Left hindlimb (tissue), 1 donor: ENCODE measurements at regions not wholly inside any gene's neighbourhood (a gene's known extent, or its start where the extent isn't known, plus 50 kb on each side); places are given as distances from the start of the nearest gene placed in this dataset.

Experiments
- DNase-seq: peaks from one replicate; pipeline ENCODE4 v3.0.0-alpha.2; 2018

- no peak for DNase-seq
These were observed 165.7 kb upstream of the DMRT1 start for GRCh38 chr9:675697-676370.

GRCh38 chr9:676780-677438 is 164.6 kb upstream of the DMRT1 start:
- no peak for DNase-seq

- DNase-seq = no peak
These were observed 163.9 kb upstream of the DMRT1 start for GRCh38 chr9:677461-678097.

- DNase-seq = no peak
These were observed 162.6 kb upstream of the DMRT1 start for GRCh38 chr9:678897-679296.

- DNase-seq = no peak
These were observed 162.0 kb upstream of the DMRT1 start for GRCh38 chr9:679462-679861.

GRCh38 chr9:680106-680505 is 161.4 kb upstream of the DMRT1 start:
- no peak for DNase-seq

GRCh38 chr9:682633-683508 is 158.6 kb upstream of the DMRT1 start:
- no peak for DNase-seq

GRCh38 chr9:683509-684021 is 157.9 kb upstream of the DMRT1 start:
- DNase-seq = no peak

GRCh38 chr9:684054-684890 is 157.2 kb upstream of the DMRT1 start:
- DNase-seq = no peak

GRCh38 chr9:684941-685340 is 156.6 kb upstream of the DMRT1 start:
- DNase-seq = no peak

GRCh38 chr9:686321-686813 is 155.1 kb upstream of the DMRT1 start:
- no peak for DNase-seq

- no peak for DNase-seq
These were observed 154.3 kb upstream of the DMRT1 start for GRCh38 chr9:687034-687785.

- no peak for DNase-seq
These were observed 153.5 kb upstream of the DMRT1 start for GRCh38 chr9:687994-688393.

GRCh38 chr9:690517-691111 is 150.9 kb upstream of the DMRT1 start:
- DNase-seq = no peak

GRCh38 chr9:691825-692400 is 149.6 kb upstream of the DMRT1 start:
- no peak for DNase-seq

GRCh38 chr9:692636-693129 is 148.8 kb upstream of the DMRT1 start:
- DNase-seq = no peak

GRCh38 chr9:693201-694091 is 148.1 kb upstream of the DMRT1 start:
- DNase-seq = peak; percentile 78

GRCh38 chr9:694092-694402 is 147.4 kb upstream of the DMRT1 start:
- DNase-seq = no peak
